ENCODE measurements at regions not wholly inside any gene's neighbourhood (a gene's known extent, or its start where the extent isn't known, plus 50 kb on each side); places are given as distances from the start of the nearest gene placed in this dataset.
"Not testable (repeated sequence)": the region's sequence is repeated elsewhere in the genome, so short reads cannot be mapped to it uniquely, and the experiment has no call there.

- no peak for DNase-seq (ENCODE audit: low read depth in 3 of 3, low spot score in 2 of 3)
Measured at GRCh38 chr7:119522263-119522662, 750.7 kb upstream of the KCND2 start.

- no peak for DNase-seq (ENCODE audit: low read depth in 3 of 3, low spot score in 2 of 3)
Measured at GRCh38 chr7:119522698-119523097, 750.3 kb upstream of the KCND2 start.

GRCh38 chr7:119545118-119545517, 727.9 kb upstream of the KCND2 start:
- no peak for DNase-seq (ENCODE audit: low read depth in 3 of 3, low spot score in 2 of 3)

- DNase-seq (ENCODE audit: low read depth in 3 of 3, low spot score in 2 of 3), result no peak
Measured at GRCh38 chr7:119555788-119556187, 717.2 kb upstream of the KCND2 start.

DNA sequence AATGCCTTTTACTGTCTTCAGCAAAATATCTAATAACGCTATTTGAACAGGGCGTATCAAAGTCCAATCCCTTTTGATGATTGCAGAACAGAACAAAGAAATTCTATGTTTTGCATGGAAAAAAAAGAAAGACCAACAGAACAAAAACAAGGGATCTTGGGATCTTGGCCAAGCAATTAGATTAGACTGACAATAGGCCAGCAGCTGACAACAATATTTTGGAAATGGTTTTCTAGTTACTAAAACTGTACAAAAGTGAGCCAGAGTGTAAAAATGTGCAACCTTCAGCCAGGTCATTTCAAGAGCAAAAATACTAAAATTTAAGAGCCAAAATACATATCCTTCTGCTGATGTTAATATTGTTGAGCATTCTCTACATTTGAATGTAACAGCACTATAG, 716.5 kb upstream of the KCND2 start:
- no peak for DNase-seq (ENCODE audit: low read depth in 3 of 3, low spot score in 2 of 3)

DNA sequence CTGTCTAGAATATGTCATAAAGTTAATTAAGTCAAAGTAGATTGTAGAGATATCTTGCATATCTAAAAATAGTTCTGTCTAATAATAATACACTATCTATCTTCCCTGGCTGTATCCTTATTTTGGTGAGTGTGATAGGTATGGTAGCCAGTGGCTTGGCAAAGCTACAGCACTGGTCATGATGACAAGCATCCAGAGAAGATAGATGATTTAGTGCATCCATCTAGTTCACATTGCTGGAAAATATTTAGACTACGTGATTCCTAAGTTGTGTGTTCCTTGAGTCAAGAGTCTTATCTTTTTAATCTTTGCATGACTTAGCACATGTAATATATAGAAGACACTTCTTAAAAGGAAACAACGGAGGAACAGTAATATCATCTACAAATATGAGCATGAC, 711.2 kb upstream of the KCND2 start:
- no peak for DNase-seq (ENCODE audit: low read depth in 3 of 3, low spot score in 2 of 3)

GRCh38 chr7:119562839-119563238, 710.1 kb upstream of the KCND2 start:
- no peak for DNase-seq (ENCODE audit: low read depth in 3 of 3, low spot score in 2 of 3)

DNA sequence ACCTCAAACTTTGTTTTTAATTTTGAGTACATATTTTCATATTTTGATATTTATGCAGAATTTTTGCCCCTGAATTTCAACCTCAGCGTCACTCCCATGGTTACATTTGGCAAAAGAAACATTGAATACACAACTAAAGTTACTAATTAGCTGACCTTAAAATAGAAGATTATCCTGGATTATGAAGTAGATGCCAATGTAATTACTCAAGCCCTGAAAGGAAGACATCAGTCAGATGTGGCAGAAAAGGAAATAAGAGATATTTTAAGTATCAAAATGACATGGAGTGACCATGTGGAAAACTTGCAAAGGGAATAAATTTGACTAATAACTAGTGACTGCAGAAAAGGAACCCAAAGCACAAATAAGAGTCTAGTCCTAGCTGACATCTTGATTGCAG, 701.3 kb upstream of the KCND2 start:
- no peak for DNase-seq (ENCODE audit: low read depth in 3 of 3, low spot score in 2 of 3)

DNA sequence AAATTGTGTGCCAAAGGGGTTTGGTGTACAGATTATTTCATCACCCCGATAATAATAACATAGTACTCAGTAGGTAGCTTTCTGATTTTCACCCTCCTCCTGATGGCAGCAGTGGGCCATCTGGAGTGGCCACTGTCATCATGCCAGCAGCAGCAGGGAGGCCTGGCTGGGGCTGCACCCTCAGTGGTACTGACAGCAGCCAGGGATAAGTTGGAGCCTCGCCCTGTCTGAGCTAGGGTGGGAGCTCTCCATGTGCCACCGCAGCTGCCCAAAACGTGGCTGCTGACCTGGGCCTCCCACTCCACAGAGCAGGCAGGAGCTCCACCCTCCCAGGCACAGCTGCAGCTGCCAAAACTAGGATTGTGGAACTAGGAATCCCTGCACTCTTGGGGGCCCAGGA, 700.8 kb upstream of the KCND2 start:
- no peak for DNase-seq (ENCODE audit: low read depth in 3 of 3, low spot score in 2 of 3)

GRCh38 chr7:119572541-119572940, 700.4 kb upstream of the KCND2 start:
- DNase-seq (ENCODE audit: low read depth in 3 of 3, low spot score in 2 of 3), result no peak

DNA sequence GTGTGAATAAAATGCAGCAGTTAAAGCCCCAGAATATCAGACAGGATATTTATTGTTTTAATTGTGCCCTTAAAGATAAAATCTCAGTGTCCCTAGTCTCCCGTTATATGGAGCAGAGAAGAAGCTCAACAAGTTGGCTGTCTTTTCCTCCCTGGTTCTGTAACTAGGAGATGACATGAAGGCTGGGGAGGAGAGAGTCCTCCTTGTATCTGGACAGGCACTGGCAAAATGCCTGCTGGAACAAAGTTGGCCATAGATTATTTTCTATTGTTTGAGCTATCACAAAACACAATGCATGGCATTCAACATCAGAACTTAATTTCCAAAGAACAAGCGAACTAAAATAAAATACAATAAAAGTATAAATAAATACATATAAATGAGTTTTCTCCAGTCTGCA, 694.9 kb upstream of the KCND2 start:
- no peak for DNase-seq (ENCODE audit: low read depth in 3 of 3, low spot score in 2 of 3)

DNA sequence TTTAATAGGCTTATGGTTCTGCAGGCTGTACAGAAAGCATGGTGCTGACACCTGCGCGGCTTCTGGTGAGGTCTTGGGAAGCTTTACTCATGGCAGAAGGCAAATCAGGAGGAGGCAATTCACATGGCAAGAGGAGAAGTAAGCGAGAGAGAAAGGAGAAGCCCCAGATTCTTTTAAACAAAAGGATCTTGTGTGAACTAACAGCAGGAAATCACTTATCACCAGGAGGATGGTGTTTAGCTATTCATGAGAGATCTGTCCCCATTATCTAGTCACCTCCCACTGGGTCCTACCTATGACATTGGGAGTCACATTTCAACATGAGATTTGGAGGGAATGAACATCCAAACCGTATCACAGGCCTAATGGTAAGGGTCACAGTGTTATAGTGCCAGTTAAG, 678.0 kb upstream of the KCND2 start:
- no peak for DNase-seq (ENCODE audit: low read depth in 3 of 3, low spot score in 2 of 3)

DNA sequence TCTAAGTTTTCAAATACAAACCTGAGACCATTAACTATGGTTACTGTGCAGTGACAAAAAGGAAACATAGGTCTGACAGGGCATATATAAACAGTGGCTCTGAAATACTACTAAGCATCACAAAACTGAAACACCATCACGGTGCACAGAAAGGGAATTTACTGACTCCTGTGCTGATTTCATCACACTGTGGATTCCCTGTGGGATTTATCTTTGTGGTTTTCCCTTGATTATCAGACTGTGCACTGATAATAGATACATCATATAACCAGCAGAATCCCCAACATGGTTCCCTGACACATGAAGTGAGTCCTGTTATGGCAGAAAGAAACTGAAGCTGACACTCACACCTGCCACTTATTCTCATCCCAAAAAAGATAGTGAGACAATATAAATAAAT, 676.3 kb upstream of the KCND2 start:
- DNase-seq (ENCODE audit: low read depth in 3 of 3, low spot score in 2 of 3), result no peak

- DNase-seq (ENCODE audit: low read depth in 3 of 3, low spot score in 2 of 3), result no peak
Measured at GRCh38 chr7:119606297-119606696, 666.7 kb upstream of the KCND2 start.

DNA sequence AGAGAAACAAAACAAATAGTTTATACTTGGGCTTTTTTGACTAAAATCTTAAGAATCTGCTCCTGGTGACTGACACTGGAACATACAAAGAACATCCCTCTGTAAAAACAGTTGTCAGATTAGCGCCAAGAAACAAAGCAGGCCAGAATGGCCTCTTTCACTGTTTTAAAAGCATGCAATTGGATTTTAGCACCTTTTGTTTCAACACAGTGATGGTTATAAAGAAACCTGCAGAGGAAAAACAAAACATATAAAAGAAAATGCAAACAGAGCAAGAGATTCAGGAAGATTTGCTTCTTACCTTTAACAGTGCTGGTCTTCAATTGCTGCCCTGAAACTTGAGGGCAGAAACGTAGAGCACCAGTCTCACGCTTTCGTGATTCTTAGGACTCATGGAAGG, 652.2 kb upstream of the KCND2 start:
- DNase-seq (ENCODE audit: low read depth in 3 of 3, low spot score in 2 of 3), result no peak

GRCh38 chr7:119623427-119623826, 649.5 kb upstream of the KCND2 start:
- no peak for DNase-seq (ENCODE audit: low read depth in 3 of 3, low spot score in 2 of 3)

- no peak for DNase-seq (ENCODE audit: low read depth in 3 of 3, low spot score in 2 of 3)
Measured at GRCh38 chr7:119630406-119630969, 642.5 kb upstream of the KCND2 start.

GRCh38 chr7:119633812-119634211, 639.2 kb upstream of the KCND2 start:
- not testable (repeated sequence) for DNase-seq (ENCODE audit: low read depth in 3 of 3, low spot score in 2 of 3)

DNA sequence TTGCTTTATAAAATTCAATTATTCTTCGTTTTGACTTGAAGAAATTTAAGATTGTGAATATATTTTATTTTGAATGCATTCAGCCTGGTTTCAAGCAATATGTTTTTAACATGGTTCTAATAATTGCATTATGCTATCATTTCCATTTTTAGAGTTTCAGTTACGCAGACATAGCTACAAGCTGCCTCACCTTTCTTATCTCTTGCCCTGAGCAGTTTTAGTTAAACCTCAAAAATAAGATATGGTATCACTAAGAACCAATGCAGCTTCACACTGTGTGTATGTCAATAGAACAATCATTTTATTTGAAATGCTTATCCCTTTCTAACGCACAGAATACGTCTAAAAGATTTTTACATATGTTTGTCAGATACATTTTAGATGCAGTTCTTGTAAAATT, 632.6 kb upstream of the KCND2 start:
- no peak for DNase-seq (ENCODE audit: low read depth in 3 of 3, low spot score in 2 of 3)

DNA sequence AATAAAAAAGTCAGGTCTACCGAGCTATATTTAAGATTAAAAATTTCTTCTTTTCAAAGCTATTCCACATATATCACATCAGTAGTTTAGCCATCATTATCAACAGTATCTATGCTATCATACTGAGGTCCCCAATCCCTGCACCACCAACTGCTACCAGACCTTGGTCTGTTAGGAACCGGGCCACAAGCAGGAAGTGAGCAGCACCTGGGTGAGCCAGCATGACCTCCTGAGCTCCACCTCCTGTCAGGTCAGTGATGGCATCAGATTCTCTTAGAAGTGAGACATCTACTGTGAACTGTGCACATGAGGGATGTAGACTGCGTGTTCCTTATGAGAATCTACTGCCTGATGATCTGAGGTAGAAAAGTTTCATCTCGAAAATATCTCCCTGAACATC, 632.1 kb upstream of the KCND2 start:
- no peak for DNase-seq (ENCODE audit: low read depth in 3 of 3, low spot score in 2 of 3)

GRCh38 chr7:119643558-119643957, 629.4 kb upstream of the KCND2 start:
- DNase-seq (ENCODE audit: low read depth in 3 of 3, low spot score in 2 of 3), result no peak

- DNase-seq (ENCODE audit: low read depth in 3 of 3, low spot score in 2 of 3), result no peak
Measured at GRCh38 chr7:119647286-119647685, 625.7 kb upstream of the KCND2 start.

- DNase-seq (ENCODE audit: low read depth in 3 of 3, low spot score in 2 of 3), result not testable (repeated sequence)
Measured at GRCh38 chr7:119648752-119649151, 624.2 kb upstream of the KCND2 start.

DNA sequence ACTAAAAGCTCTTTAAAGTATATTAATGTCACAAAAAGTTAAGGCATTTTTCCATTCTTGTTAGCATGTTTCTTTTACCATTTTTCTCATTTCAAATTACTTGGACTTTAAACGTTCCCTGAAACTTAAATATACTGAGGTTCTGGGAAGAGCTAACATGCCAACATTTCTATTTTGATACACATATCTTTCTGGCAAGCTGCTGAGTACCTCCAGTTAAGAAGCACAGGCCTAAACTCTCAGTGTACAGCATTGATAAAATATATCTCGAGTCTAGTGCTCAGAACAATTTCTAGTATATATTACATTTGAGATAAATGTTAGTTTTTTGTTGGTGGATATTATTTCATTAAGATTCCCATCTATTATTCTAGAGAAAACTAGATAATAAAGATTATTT, 612.9 kb upstream of the KCND2 start:
- DNase-seq (ENCODE audit: low read depth in 3 of 3, low spot score in 2 of 3), result no peak

All from right renal cortex interstitium (tissue), 3 donors.